ELR (cell line): ENCODE measurements at regions not wholly inside any gene's neighbourhood (a gene's known extent, or its start where the extent isn't known, plus 50 kb on each side); places are given as distances from the start of the nearest gene placed in this dataset.

ENCODE experiments used
- DNase-seq: peaks from one replicate; pipeline ENCODE4 v3.0.0-alpha.2; 2015; ENCODE audit warnings: low read depth

GRCh38 chr3:72323773-72324172, 524.5 kb downstream of the SHQ1 start:
- no peak for DNase-seq

- no peak for DNase-seq
Measured at GRCh38 chr3:72322264-72322976, 525.8 kb downstream of the SHQ1 start.

GRCh38 chr3:72320955-72321303, 527.3 kb downstream of the SHQ1 start:
- no peak for DNase-seq

- DNase-seq = no peak
Measured at GRCh38 chr3:72320095-72320954, 527.9 kb downstream of the SHQ1 start.

- peak; percentile 51 for DNase-seq
Measured at GRCh38 chr3:72319194-72320094, 528.8 kb downstream of the SHQ1 start.

- DNase-seq = no peak
Measured at GRCh38 chr3:72318504-72319193, 529.6 kb downstream of the SHQ1 start.

GRCh38 chr3:72317491-72317890, 530.8 kb downstream of the SHQ1 start:
- no peak for DNase-seq

GRCh38 chr3:72316501-72317279, 531.6 kb downstream of the SHQ1 start:
- no peak for DNase-seq

- DNase-seq = no peak
Measured at GRCh38 chr3:72313308-72313707, 528.4 kb upstream of the PROK2 start.

GRCh38 chr3:72312339-72312738, 527.4 kb upstream of the PROK2 start:
- DNase-seq = no peak

- no peak for DNase-seq
Measured at GRCh38 chr3:72311425-72311824, 526.5 kb upstream of the PROK2 start.

GRCh38 chr3:72310419-72311380, 525.8 kb upstream of the PROK2 start:
- DNase-seq = peak; percentile 81

GRCh38 chr3:72309661-72310418, 524.9 kb upstream of the PROK2 start:
- no peak for DNase-seq

- no peak for DNase-seq
Measured at GRCh38 chr3:72308641-72309040, 523.7 kb upstream of the PROK2 start.

GRCh38 chr3:72307438-72308115, 522.6 kb upstream of the PROK2 start:
- DNase-seq = no peak

- no peak for DNase-seq
Measured at GRCh38 chr3:72306800-72307341, 521.9 kb upstream of the PROK2 start.

- DNase-seq = no peak
Measured at GRCh38 chr3:72303926-72304325, 519.0 kb upstream of the PROK2 start.

- DNase-seq = no peak
Measured at GRCh38 chr3:72301779-72302178, 516.8 kb upstream of the PROK2 start.
